ENCODE measurements at regions not wholly inside any gene's neighbourhood (a gene's known extent, or its start where the extent isn't known, plus 50 kb on each side); places are given as distances from the start of the nearest gene placed in this dataset.

DNA sequence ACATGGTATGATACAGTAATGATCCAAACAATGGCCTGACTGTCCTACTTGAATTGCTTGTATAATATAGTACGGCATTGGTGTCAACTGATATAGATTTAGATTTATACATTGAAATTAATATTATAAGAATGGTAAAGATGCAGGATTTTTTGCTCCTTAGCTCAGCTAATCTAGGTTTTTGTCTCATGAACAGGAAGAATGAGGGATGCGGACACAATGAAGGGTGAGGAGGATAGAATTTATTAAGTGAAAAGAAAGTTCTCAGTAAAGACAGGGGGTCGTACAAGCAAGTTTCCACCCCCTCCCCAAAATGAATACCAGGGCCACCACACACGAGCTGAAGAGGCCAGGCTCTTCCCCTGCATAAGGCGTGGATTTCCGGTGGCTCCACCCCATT lies 96.1 kb downstream of the KCNA5 start:
- no peak overlapping the region for H3K4me3 ChIP-seq (ENCODE audit: severe bottlenecking)
- ATAC-seq (ENCODE audit: low read depth) (no peak), DNase-seq (ENCODE audit: low spot score) (no peak)
- H3K4me1 ChIP-seq (ENCODE audit: insufficient read depth, poor library complexity, severe bottlenecking): no peaks in the 10 kb centered on the region
- no peaks in the 10 kb centered on the region for H3K36me3 ChIP-seq (ENCODE audit: low read depth)
- peaks cover 5% of the 10 kb centered on the region for H3K9me3 ChIP-seq (ENCODE audit: severe bottlenecking)
- H3K27me3 ChIP-seq (ENCODE audit: insufficient read depth, poor library complexity, severe bottlenecking): peaks cover 5% of the 10 kb centered on the region
- TF ChIP-seq, protein P1, sequence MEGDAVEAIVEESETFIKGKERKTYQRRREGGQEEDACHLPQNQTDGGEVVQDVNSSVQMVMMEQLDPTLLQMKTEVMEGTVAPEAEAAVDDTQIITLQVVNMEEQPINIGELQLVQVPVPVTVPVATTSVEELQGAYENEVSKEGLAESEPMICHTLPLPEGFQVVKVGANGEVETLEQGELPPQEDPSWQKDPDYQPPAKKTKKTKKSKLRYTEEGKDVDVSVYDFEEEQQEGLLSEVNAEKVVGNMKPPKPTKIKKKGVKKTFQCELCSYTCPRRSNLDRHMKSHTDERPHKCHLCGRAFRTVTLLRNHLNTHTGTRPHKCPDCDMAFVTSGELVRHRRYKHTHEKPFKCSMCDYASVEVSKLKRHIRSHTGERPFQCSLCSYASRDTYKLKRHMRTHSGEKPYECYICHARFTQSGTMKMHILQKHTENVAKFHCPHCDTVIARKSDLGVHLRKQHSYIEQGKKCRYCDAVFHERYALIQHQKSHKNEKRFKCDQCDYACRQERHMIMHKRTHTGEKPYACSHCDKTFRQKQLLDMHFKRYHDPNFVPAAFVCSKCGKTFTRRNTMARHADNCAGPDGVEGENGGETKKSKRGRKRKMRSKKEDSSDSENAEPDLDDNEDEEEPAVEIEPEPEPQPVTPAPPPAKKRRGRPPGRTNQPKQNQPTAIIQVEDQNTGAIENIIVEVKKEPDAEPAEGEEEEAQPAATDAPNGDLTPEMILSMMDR (IDR thresholded peaks at IDR 0.05; ENCODE audit: poor library complexity, severe bottlenecking): no peak
- H3K27ac ChIP-seq (ENCODE audit: poor library complexity, severe bottlenecking): no peak overlapping the region

DNA sequence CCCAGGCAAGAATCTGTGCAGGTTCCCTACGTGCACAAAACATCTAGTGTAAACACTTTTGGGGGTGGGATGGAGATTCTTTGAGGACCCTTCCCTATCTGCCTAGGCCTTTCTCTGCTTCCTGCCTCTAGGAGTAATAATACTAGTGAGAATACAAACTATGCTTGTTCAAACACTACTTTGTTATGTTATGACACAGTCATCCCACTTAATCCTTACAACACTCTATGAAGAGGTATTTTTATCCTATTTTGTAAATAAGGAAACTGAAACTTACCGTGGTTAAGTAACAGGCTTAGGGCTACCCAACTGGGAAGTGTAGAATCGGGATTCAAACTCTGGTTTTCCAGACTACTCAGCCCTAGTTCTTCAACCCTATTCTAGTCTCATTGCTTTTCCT lies 96.5 kb downstream of the KCNA5 start:
- DNase-seq (ENCODE audit: low spot score) (no peak), ATAC-seq (ENCODE audit: low read depth) (no peak)
- H3K4me1 ChIP-seq (ENCODE audit: insufficient read depth, poor library complexity, severe bottlenecking): no peaks in the 10 kb centered on the region
- H3K36me3 ChIP-seq (ENCODE audit: low read depth): no peaks in the 10 kb centered on the region
- H3K9me3 ChIP-seq (ENCODE audit: severe bottlenecking): peaks cover 5% of the 10 kb centered on the region
- TF ChIP-seq, protein P1 (IDR thresholded peaks at IDR 0.05; ENCODE audit: poor library complexity, severe bottlenecking): no peak
- no peak overlapping the region for H3K4me3 ChIP-seq (ENCODE audit: severe bottlenecking)
- H3K27me3 ChIP-seq (ENCODE audit: insufficient read depth, poor library complexity, severe bottlenecking): peaks cover 5% of the 10 kb centered on the region
- no peak overlapping the region for H3K27ac ChIP-seq (ENCODE audit: poor library complexity, severe bottlenecking)

DNA sequence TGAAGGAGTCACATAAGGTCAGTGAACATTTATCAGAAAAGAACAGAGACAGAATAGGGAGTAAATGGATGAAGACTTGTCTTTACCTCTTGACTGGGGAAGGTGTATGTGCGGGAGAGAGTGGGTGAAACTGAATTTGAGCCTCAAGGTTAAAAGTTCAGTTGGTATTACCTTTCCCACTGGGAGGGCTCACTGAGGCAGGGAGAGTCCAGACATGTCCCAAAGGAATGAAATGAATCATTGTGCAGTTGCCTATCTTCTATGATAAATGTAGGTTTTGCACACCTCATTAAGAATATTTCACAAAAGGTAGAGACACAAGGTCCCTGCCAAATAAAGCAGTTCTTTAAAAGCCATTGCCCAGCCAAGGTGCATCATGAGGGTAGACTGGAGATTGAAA lies 105.2 kb downstream of the KCNA5 start:
- Histone ChIP-seq H3K27ac (ENCODE audit: poor library complexity, severe bottlenecking) (no peak overlapping the region), H3K9me3 (ENCODE audit: severe bottlenecking) (peaks cover 2% of the 10 kb centered on the region), H3K36me3 (ENCODE audit: low read depth) (no peaks in the 10 kb centered on the region), H3K27me3 (ENCODE audit: insufficient read depth, poor library complexity, severe bottlenecking) (no peaks in the 10 kb centered on the region), H3K4me1 (ENCODE audit: insufficient read depth, poor library complexity, severe bottlenecking) (no peaks in the 10 kb centered on the region), H3K4me3 (ENCODE audit: severe bottlenecking) (no peak overlapping the region)
- ATAC-seq (ENCODE audit: low read depth) (no peak), DNase-seq (ENCODE audit: low spot score) (no peak)
- TF ChIP-seq, protein P1 (IDR thresholded peaks at IDR 0.05; ENCODE audit: poor library complexity, severe bottlenecking): no peak

DNA sequence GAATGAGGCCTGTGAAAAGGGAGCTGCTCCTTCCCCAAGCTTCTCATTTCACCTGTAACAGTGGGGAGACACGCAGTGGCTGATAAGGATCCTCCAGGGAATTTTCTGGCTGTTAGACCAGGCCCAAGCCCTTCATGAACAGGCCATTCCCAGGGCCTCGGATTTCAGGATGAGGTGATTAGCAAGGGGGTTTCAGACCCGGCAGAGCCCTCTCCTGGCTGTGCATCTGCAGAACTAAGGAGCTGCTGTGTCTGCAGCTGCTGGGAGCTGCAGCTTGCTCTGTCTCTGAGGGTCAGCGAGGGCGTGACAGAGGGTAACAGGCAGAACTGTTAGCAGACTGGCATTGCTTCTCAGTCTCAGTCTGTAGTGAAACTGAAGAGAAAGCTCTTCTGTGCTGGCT lies 110.4 kb downstream of the KCNA5 start:
- Histone ChIP-seq H3K9me3 (ENCODE audit: severe bottlenecking) (no peaks in the 10 kb centered on the region), H3K4me1 (ENCODE audit: insufficient read depth, poor library complexity, severe bottlenecking) (no peaks in the 10 kb centered on the region), H3K27ac (ENCODE audit: poor library complexity, severe bottlenecking) (no peak overlapping the region), H3K36me3 (ENCODE audit: low read depth) (no peaks in the 10 kb centered on the region), H3K27me3 (ENCODE audit: insufficient read depth, poor library complexity, severe bottlenecking) (peaks cover 4% of the 10 kb centered on the region), H3K4me3 (ENCODE audit: severe bottlenecking) (no peak overlapping the region)
- ATAC-seq (ENCODE audit: low read depth) (no peak), DNase-seq (ENCODE audit: low spot score) (no peak)
- TF ChIP-seq, protein P1 (IDR thresholded peaks at IDR 0.05; ENCODE audit: poor library complexity, severe bottlenecking): no peak

DNA sequence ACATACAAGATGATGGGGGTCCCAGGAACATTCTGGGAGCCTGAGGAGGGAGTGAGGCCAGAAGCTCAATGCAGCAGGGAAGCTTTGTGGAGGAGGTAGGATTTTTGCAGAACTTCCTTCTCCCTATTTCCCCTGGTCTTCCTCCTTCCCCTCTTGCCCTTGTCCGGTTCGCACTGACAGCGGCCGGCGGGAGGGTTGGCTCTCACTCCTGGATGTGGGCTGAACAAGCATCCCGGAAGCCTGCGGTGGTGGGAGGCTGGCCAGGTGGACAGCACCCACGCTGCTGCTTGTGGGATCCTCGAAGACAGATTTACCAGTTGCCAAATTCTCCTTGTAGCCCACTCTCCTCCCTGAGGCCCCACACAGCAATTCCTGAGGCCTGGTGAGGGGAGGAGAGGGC lies 112.2 kb downstream of the KCNA5 start:
- DNase-seq (ENCODE audit: low spot score): no peak
- Histone ChIP-seq H3K9me3 (ENCODE audit: severe bottlenecking) (no peaks in the 10 kb centered on the region), H3K4me1 (ENCODE audit: insufficient read depth, poor library complexity, severe bottlenecking) (no peaks in the 10 kb centered on the region), H3K27me3 (ENCODE audit: insufficient read depth, poor library complexity, severe bottlenecking) (peaks cover 4% of the 10 kb centered on the region), H3K27ac (ENCODE audit: poor library complexity, severe bottlenecking) (no peak overlapping the region), H3K4me3 (ENCODE audit: severe bottlenecking) (no peak overlapping the region), H3K36me3 (ENCODE audit: low read depth) (no peaks in the 10 kb centered on the region)
- ATAC-seq (ENCODE audit: low read depth): no peak
- TF ChIP-seq, protein P1 (IDR thresholded peaks at IDR 0.05; ENCODE audit: poor library complexity, severe bottlenecking): no peak

Data from RWPE2 (cell line).